ENCODE measurements at regions not wholly inside any gene's neighbourhood (a gene's known extent, or its start where the extent isn't known, plus 50 kb on each side); places are given as distances from the start of the nearest gene placed in this dataset.

- H3K27ac ChIP-seq: no peak overlapping the region
- H3K9me3 ChIP-seq (ENCODE audit: low read depth): no peaks in the 10 kb centered on the region
- no peak overlapping the region for H2AFZ ChIP-seq (replicated peaks)
- H3K27me3 ChIP-seq: no peaks in the 10 kb centered on the region
- TF ChIP-seq EZH2phosphoT487 (IDR thresholded peaks at IDR 0.05) (no peak), EZH2 (IDR thresholded peaks at IDR 0.05) (no peak)
- TF ChIP-seq, protein P1, sequence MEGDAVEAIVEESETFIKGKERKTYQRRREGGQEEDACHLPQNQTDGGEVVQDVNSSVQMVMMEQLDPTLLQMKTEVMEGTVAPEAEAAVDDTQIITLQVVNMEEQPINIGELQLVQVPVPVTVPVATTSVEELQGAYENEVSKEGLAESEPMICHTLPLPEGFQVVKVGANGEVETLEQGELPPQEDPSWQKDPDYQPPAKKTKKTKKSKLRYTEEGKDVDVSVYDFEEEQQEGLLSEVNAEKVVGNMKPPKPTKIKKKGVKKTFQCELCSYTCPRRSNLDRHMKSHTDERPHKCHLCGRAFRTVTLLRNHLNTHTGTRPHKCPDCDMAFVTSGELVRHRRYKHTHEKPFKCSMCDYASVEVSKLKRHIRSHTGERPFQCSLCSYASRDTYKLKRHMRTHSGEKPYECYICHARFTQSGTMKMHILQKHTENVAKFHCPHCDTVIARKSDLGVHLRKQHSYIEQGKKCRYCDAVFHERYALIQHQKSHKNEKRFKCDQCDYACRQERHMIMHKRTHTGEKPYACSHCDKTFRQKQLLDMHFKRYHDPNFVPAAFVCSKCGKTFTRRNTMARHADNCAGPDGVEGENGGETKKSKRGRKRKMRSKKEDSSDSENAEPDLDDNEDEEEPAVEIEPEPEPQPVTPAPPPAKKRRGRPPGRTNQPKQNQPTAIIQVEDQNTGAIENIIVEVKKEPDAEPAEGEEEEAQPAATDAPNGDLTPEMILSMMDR (IDR thresholded peaks at IDR 0.05): no peak
- Mint-ChIP-seq H3K4me3 (no peak overlapping the region), H3K27me3 (ENCODE audit: insufficient read depth, low read depth) (peaks cover 2% of the 10 kb centered on the region), H3K27ac (no peak overlapping the region), H3K4me1 (no peaks in the 10 kb centered on the region), H3K36me3 (no peaks in the 10 kb centered on the region), H3K9me3 (peaks cover 2% of the 10 kb centered on the region)
- no peak overlapping the region for H3K4me2 ChIP-seq
- H3K36me3 ChIP-seq: no peaks in the 10 kb centered on the region
- DNase-seq (ENCODE audit: low spot score): no peak
- no peak overlapping the region for H3K9ac ChIP-seq
- no peaks in the 10 kb centered on the region for H4K20me1 ChIP-seq (ENCODE audit: low read depth)
- H3F3A ChIP-seq (ENCODE audit: low read depth): no peaks in the 10 kb centered on the region
- H3K79me2 ChIP-seq (ENCODE audit: low read depth): no peaks in the 10 kb centered on the region
- H3K4me3 ChIP-seq: no peak overlapping the region
- no peaks in the 10 kb centered on the region for H3K4me1 ChIP-seq
These were observed 1309.0 kb upstream of the B3GALT2 start for GRCh38 chr1:194495434-194495833.

DNA sequence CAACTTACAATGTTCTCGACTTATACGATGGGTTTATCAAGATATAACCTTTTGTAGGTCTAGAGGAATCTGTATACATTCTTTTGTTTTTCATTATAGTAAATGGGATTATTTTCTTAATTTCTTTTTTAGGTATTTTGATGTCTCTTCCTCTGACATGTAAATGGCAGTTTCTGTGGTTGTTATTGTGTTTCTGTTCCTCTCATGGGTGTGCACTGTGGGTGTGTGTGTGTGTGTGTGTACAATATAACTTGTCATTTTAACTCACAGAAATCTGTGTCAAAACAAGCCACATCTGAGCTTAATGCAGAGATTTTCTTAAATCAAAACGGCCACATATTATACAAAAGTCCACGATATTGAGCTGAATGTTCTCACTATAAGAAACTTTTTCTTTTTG, 1300.8 kb upstream of the B3GALT2 start:
- no peaks in the 10 kb centered on the region for H3K9me3 Mint-ChIP-seq
- no peak overlapping the region for H3K27ac ChIP-seq

DNA sequence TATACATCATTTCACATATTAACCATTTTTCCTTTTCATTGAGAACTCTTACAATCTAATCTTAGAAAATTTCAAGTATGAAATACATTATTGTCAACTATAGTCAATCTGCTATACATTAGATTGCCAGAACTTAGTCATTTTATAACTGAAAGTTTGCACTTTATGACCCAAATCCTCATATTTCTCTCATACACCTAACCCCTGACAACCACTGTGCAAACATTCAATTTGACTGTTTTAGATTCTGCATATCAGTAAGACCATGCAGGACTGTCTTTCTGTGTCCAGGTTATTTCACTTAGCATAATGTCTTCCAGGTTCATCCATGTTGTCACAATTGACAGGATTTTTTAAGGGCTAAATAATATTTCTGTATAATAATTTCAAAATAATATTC, 1299.0 kb upstream of the B3GALT2 start:
- Histone ChIP-seq H3K9me3 (ENCODE audit: low read depth) (no peaks in the 10 kb centered on the region), H4K20me1 (ENCODE audit: low read depth) (no peaks in the 10 kb centered on the region), H3K4me2 (no peak overlapping the region), H3K4me1 (no peaks in the 10 kb centered on the region), H3K9ac (no peak overlapping the region), H3K27ac (no peak overlapping the region), H3K36me3 (no peaks in the 10 kb centered on the region), H3F3A (ENCODE audit: low read depth) (peaks cover 6% of the 10 kb centered on the region), H2AFZ (replicated peaks) (no peak overlapping the region), H3K27me3 (no peaks in the 10 kb centered on the region), H3K79me2 (ENCODE audit: low read depth) (no peaks in the 10 kb centered on the region), H3K4me3 (no peak overlapping the region)
- no peaks in the 10 kb centered on the region for H3K36me3 Mint-ChIP-seq
- no peaks in the 10 kb centered on the region for H3K4me1 Mint-ChIP-seq
- H3K27ac Mint-ChIP-seq: no peak overlapping the region
- no peak overlapping the region for H3K4me3 Mint-ChIP-seq
- DNase-seq (ENCODE audit: low spot score): no peak
- H3K9me3 Mint-ChIP-seq: no peaks in the 10 kb centered on the region
- peaks cover 2% of the 10 kb centered on the region for H3K27me3 Mint-ChIP-seq (ENCODE audit: insufficient read depth, low read depth)
- no peak for TF ChIP-seq EZH2phosphoT487 (IDR thresholded peaks at IDR 0.05)
- TF ChIP-seq, protein P1 (IDR thresholded peaks at IDR 0.05): no peak
- no peak for TF ChIP-seq EZH2 (IDR thresholded peaks at IDR 0.05)

More for the DNA sequence above, 1300.8 kb upstream of the B3GALT2 start:
- no peaks in the 10 kb centered on the region for H3F3A ChIP-seq (ENCODE audit: low read depth)
- no peaks in the 10 kb centered on the region for H3K36me3 ChIP-seq
- TF ChIP-seq, protein P1 (IDR thresholded peaks at IDR 0.05): no peak
- TF ChIP-seq EZH2 (IDR thresholded peaks at IDR 0.05) (no peak), EZH2phosphoT487 (IDR thresholded peaks at IDR 0.05) (no peak)
- no peak overlapping the region for H3K4me2 ChIP-seq
- no peak overlapping the region for H3K4me3 ChIP-seq
- H2AFZ ChIP-seq (replicated peaks): no peak overlapping the region
- H3K27me3 ChIP-seq: no peaks in the 10 kb centered on the region
- DNase-seq (ENCODE audit: low spot score): no peak
- no peak overlapping the region for H3K4me3 Mint-ChIP-seq
- H3K27ac Mint-ChIP-seq: no peak overlapping the region
- H3K27me3 Mint-ChIP-seq (ENCODE audit: insufficient read depth, low read depth): peaks cover 2% of the 10 kb centered on the region
- no peaks in the 10 kb centered on the region for H3K36me3 Mint-ChIP-seq
- H4K20me1 ChIP-seq (ENCODE audit: low read depth): no peaks in the 10 kb centered on the region
- no peaks in the 10 kb centered on the region for H3K79me2 ChIP-seq (ENCODE audit: low read depth)
- H3K9ac ChIP-seq: no peak overlapping the region
- no peaks in the 10 kb centered on the region for H3K9me3 ChIP-seq (ENCODE audit: low read depth)
- no peaks in the 10 kb centered on the region for H3K4me1 Mint-ChIP-seq
- no peaks in the 10 kb centered on the region for H3K4me1 ChIP-seq

Measured in neural progenitor cell (in vitro differentiated cells).